GM12873 (cell line): ENCODE measurements at regions not wholly inside any gene's neighbourhood (a gene's known extent, or its start where the extent isn't known, plus 50 kb on each side); places are given as distances from the start of the nearest gene placed in this dataset.

Experiments
- CTCF ChIP-seq: IDR thresholded peaks from 2 replicates; pipeline ENCODE4 v1.5.1; 2012; ENCODE audit warnings: low read depth, mild to moderate bottlenecking, moderate library complexity, low read length, control low read depth; ENCODE audit not compliant: insufficient read depth; ENCODE audit errors: missing control alignments

GRCh38 chr1:201737352-201738060 lies 91.5 kb upstream of the IPO9 start:
- TF ChIP-seq CTCF, result no peak

GRCh38 chr1:201739080-201739479 lies 89.9 kb upstream of the IPO9 start:
- TF ChIP-seq CTCF, result no peak

- no peak for TF ChIP-seq CTCF
Measured at GRCh38 chr1:201739492-201740085, 89.4 kb upstream of the IPO9 start.

- no peak for TF ChIP-seq CTCF
Measured at GRCh38 chr1:201740086-201740541, 88.8 kb upstream of the IPO9 start.

GRCh38 chr1:201740670-201741111 lies 88.3 kb upstream of the IPO9 start:
- TF ChIP-seq CTCF, result no peak

- no peak for TF ChIP-seq CTCF
Measured at GRCh38 chr1:201741763-201742342, 87.1 kb upstream of the IPO9 start.

- no peak for TF ChIP-seq CTCF
Measured at GRCh38 chr1:201742476-201742875, 86.5 kb upstream of the IPO9 start.
